ENCODE measurements at regions not wholly inside any gene's neighbourhood (a gene's known extent, or its start where the extent isn't known, plus 50 kb on each side); places are given as distances from the start of the nearest gene placed in this dataset.

GRCh38 chr3:64805978-64806377 lies 118.2 kb upstream of the ADAMTS9 start:
- H3K27me3 ChIP-seq (ENCODE audit: control insufficient read depth, insufficient read depth, low read length) = no peaks in the 10 kb centered on the region
- no peaks in the 10 kb centered on the region for H3K9me3 ChIP-seq (ENCODE audit: control insufficient read depth, insufficient read depth, low read depth, low read length)
- H3K4me3 ChIP-seq (ENCODE audit: low read depth, low read length) = no peak overlapping the region
- no peak overlapping the region for H3K9ac ChIP-seq (ENCODE audit: low read length)
- peaks cover 11% of the 10 kb centered on the region; the same call in 1 of the 2 replicates for H3K4me1 ChIP-seq (ENCODE audit: control insufficient read depth, insufficient read depth, low read length)
- no peaks in the 10 kb centered on the region for H3K36me3 ChIP-seq (ENCODE audit: control insufficient read depth, insufficient read depth, low read length)
- no peak overlapping the region for H3K27ac ChIP-seq (ENCODE audit: low read depth, low read length)

GRCh38 chr3:64805248-64805647 lies 117.4 kb upstream of the ADAMTS9 start:
- no peaks in the 10 kb centered on the region for H3K9me3 ChIP-seq (ENCODE audit: control insufficient read depth, insufficient read depth, low read depth, low read length)
- no peak overlapping the region for H3K27ac ChIP-seq (ENCODE audit: low read depth, low read length)
- H3K36me3 ChIP-seq (ENCODE audit: control insufficient read depth, insufficient read depth, low read length) = no peaks in the 10 kb centered on the region
- peaks cover 11% of the 10 kb centered on the region; the same call in 1 of the 2 replicates for H3K4me1 ChIP-seq (ENCODE audit: control insufficient read depth, insufficient read depth, low read length)
- no peak overlapping the region for H3K9ac ChIP-seq (ENCODE audit: low read length)
- no peak overlapping the region for H3K4me3 ChIP-seq (ENCODE audit: low read depth, low read length)
- no peaks in the 10 kb centered on the region for H3K27me3 ChIP-seq (ENCODE audit: control insufficient read depth, insufficient read depth, low read length)

- no peaks in the 10 kb centered on the region for H3K27me3 ChIP-seq (ENCODE audit: control insufficient read depth, insufficient read depth, low read length)
- H3K9me3 ChIP-seq (ENCODE audit: control insufficient read depth, insufficient read depth, low read depth, low read length) = no peaks in the 10 kb centered on the region
- H3K4me3 ChIP-seq (ENCODE audit: low read depth, low read length) = no peak overlapping the region
- H3K9ac ChIP-seq (ENCODE audit: low read length) = no peak overlapping the region
- peaks cover 11% of the 10 kb centered on the region; the same call in 1 of the 2 replicates for H3K4me1 ChIP-seq (ENCODE audit: control insufficient read depth, insufficient read depth, low read length)
- no peaks in the 10 kb centered on the region for H3K36me3 ChIP-seq (ENCODE audit: control insufficient read depth, insufficient read depth, low read length)
- H3K27ac ChIP-seq (ENCODE audit: low read depth, low read length) = no peak overlapping the region
Observed at GRCh38 chr3:64803469-64803868, 115.7 kb upstream of the ADAMTS9 start.

- H3K4me1 ChIP-seq (ENCODE audit: control insufficient read depth, insufficient read depth, low read length) = peaks cover 11% of the 10 kb centered on the region; the same call in 1 of the 2 replicates
- no peaks in the 10 kb centered on the region for H3K36me3 ChIP-seq (ENCODE audit: control insufficient read depth, insufficient read depth, low read length)
- no peak overlapping the region for H3K9ac ChIP-seq (ENCODE audit: low read length)
- no peak overlapping the region for H3K27ac ChIP-seq (ENCODE audit: low read depth, low read length)
- no peak overlapping the region for H3K4me3 ChIP-seq (ENCODE audit: low read depth, low read length)
- H3K9me3 ChIP-seq (ENCODE audit: control insufficient read depth, insufficient read depth, low read depth, low read length) = no peaks in the 10 kb centered on the region
- H3K27me3 ChIP-seq (ENCODE audit: control insufficient read depth, insufficient read depth, low read length) = no peaks in the 10 kb centered on the region
Observed at GRCh38 chr3:64802460-64802859, 114.7 kb upstream of the ADAMTS9 start.

GRCh38 chr3:64801856-64802255 lies 114.1 kb upstream of the ADAMTS9 start:
- Histone ChIP-seq H3K9me3 (ENCODE audit: control insufficient read depth, insufficient read depth, low read depth, low read length) (no peaks in the 10 kb centered on the region), H3K4me1 (ENCODE audit: control insufficient read depth, insufficient read depth, low read length) (peaks cover 15% of the 10 kb centered on the region; the same call in 1 of the 2 replicates), H3K36me3 (ENCODE audit: control insufficient read depth, insufficient read depth, low read length) (no peaks in the 10 kb centered on the region), H3K27me3 (ENCODE audit: control insufficient read depth, insufficient read depth, low read length) (no peaks in the 10 kb centered on the region), H3K27ac (ENCODE audit: low read depth, low read length) (no peak overlapping the region), H3K4me3 (ENCODE audit: low read depth, low read length) (no peak overlapping the region), H3K9ac (ENCODE audit: low read length) (no peak overlapping the region)

- Histone ChIP-seq H3K4me3 (ENCODE audit: low read depth, low read length) (no peak overlapping the region), H3K9ac (ENCODE audit: low read length) (no peak overlapping the region), H3K9me3 (ENCODE audit: control insufficient read depth, insufficient read depth, low read depth, low read length) (no peaks in the 10 kb centered on the region), H3K27ac (ENCODE audit: low read depth, low read length) (no peak overlapping the region), H3K27me3 (ENCODE audit: control insufficient read depth, insufficient read depth, low read length) (no peaks in the 10 kb centered on the region), H3K4me1 (ENCODE audit: control insufficient read depth, insufficient read depth, low read length) (peaks cover 23% of the 10 kb centered on the region), H3K36me3 (ENCODE audit: control insufficient read depth, insufficient read depth, low read length) (no peaks in the 10 kb centered on the region)
Observed at GRCh38 chr3:64799606-64800005, 111.8 kb upstream of the ADAMTS9 start.

- Histone ChIP-seq H3K27me3 (ENCODE audit: control insufficient read depth, insufficient read depth, low read length) (no peaks in the 10 kb centered on the region), H3K27ac (ENCODE audit: low read depth, low read length) (no peak overlapping the region), H3K9me3 (ENCODE audit: control insufficient read depth, insufficient read depth, low read depth, low read length) (no peaks in the 10 kb centered on the region), H3K4me3 (ENCODE audit: low read depth, low read length) (no peak overlapping the region), H3K36me3 (ENCODE audit: control insufficient read depth, insufficient read depth, low read length) (no peaks in the 10 kb centered on the region), H3K9ac (ENCODE audit: low read length) (no peak overlapping the region), H3K4me1 (ENCODE audit: control insufficient read depth, insufficient read depth, low read length) (peaks cover 23% of the 10 kb centered on the region)
Observed at GRCh38 chr3:64798316-64798715, 110.5 kb upstream of the ADAMTS9 start.

GRCh38 chr3:64796607-64797399 lies 109.0 kb upstream of the ADAMTS9 start:
- Histone ChIP-seq H3K36me3 (ENCODE audit: control insufficient read depth, insufficient read depth, low read length) (no peaks in the 10 kb centered on the region), H3K9me3 (ENCODE audit: control insufficient read depth, insufficient read depth, low read depth, low read length) (no peaks in the 10 kb centered on the region), H3K9ac (ENCODE audit: low read length) (no peak overlapping the region), H3K27me3 (ENCODE audit: control insufficient read depth, insufficient read depth, low read length) (no peaks in the 10 kb centered on the region), H3K4me3 (ENCODE audit: low read depth, low read length) (no peak overlapping the region), H3K4me1 (ENCODE audit: control insufficient read depth, insufficient read depth, low read length) (peaks cover 17% of the 10 kb centered on the region), H3K27ac (ENCODE audit: low read depth, low read length) (no peak overlapping the region)

- H3K9ac ChIP-seq (ENCODE audit: low read length) = no peak overlapping the region
- H3K27ac ChIP-seq (ENCODE audit: low read depth, low read length) = no peak overlapping the region
Observed at GRCh38 chr3:64792445-64792844, 104.6 kb upstream of the ADAMTS9 start.

GRCh38 chr3:64789111-64789510 lies 101.3 kb upstream of the ADAMTS9 start:
- Histone ChIP-seq H3K27me3 (ENCODE audit: control insufficient read depth, insufficient read depth, low read length) (no peaks in the 10 kb centered on the region), H3K4me1 (ENCODE audit: control insufficient read depth, insufficient read depth, low read length) (no peaks in the 10 kb centered on the region), H3K9me3 (ENCODE audit: control insufficient read depth, insufficient read depth, low read depth, low read length) (no peaks in the 10 kb centered on the region), H3K9ac (ENCODE audit: low read length) (no peak overlapping the region), H3K36me3 (ENCODE audit: control insufficient read depth, insufficient read depth, low read length) (no peaks in the 10 kb centered on the region), H3K27ac (ENCODE audit: low read depth, low read length) (no peak overlapping the region), H3K4me3 (ENCODE audit: low read depth, low read length) (no peak overlapping the region)

More at GRCh38 chr3:64792445-64792844, 104.6 kb upstream of the ADAMTS9 start:
- Histone ChIP-seq H3K9me3 (ENCODE audit: control insufficient read depth, insufficient read depth, low read depth, low read length) (no peaks in the 10 kb centered on the region), H3K4me3 (ENCODE audit: low read depth, low read length) (no peak overlapping the region), H3K27me3 (ENCODE audit: control insufficient read depth, insufficient read depth, low read length) (no peaks in the 10 kb centered on the region), H3K36me3 (ENCODE audit: control insufficient read depth, insufficient read depth, low read length) (no peaks in the 10 kb centered on the region), H3K4me1 (ENCODE audit: control insufficient read depth, insufficient read depth, low read length) (peaks cover 12% of the 10 kb centered on the region)

- Histone ChIP-seq H3K27ac (ENCODE audit: low read depth, low read length) (no peak overlapping the region), H3K4me3 (ENCODE audit: low read depth, low read length) (no peak overlapping the region)
Observed at GRCh38 chr3:64783200-64783599, 95.4 kb upstream of the ADAMTS9 start.

More at GRCh38 chr3:64783200-64783599, 95.4 kb upstream of the ADAMTS9 start:
- Histone ChIP-seq H3K27me3 (ENCODE audit: control insufficient read depth, insufficient read depth, low read length) (no peaks in the 10 kb centered on the region), H3K9me3 (ENCODE audit: control insufficient read depth, insufficient read depth, low read depth, low read length) (no peaks in the 10 kb centered on the region), H3K36me3 (ENCODE audit: control insufficient read depth, insufficient read depth, low read length) (no peaks in the 10 kb centered on the region), H3K9ac (ENCODE audit: low read length) (no peak overlapping the region), H3K4me1 (ENCODE audit: control insufficient read depth, insufficient read depth, low read length) (no peaks in the 10 kb centered on the region)
